Right lobe of liver (tissue), 6 donors: ENCODE measurements at regions not wholly inside any gene's neighbourhood (a gene's known extent, or its start where the extent isn't known, plus 50 kb on each side); places are given as distances from the start of the nearest gene placed in this dataset.
"Not testable (repeated sequence)": the region's sequence is repeated elsewhere in the genome, so short reads cannot be mapped to it uniquely, and the experiment has no call there.

Experiments used
- ATAC-seq, 4 donors: fragments of 200-7000 bp; cut with Tn5 transposase; one replicate each; pipeline ENCODE4 v1.9.1; 2020; ENCODE audit warnings: mild to moderate bottlenecking in 4 of 4, moderate library complexity in 4 of 4
- DNase-seq, 3 donors: peaks; one replicate each; pipeline ENCODE4 v3.0.0-alpha.2; 2020
- H3K27ac ChIP-seq, 3 donors: fragments of 200-600 bp; one replicate each; pipeline ENCODE4 v1.8.0; 2022
- H3K27me3 ChIP-seq, 2 donors: fragments of 200-600 bp; one replicate each; pipeline ENCODE4 v1.8.0; 2022
- H3K36me3 ChIP-seq, 4 donors: fragments of 200-600 bp; sonication (generic) in 1 of 4; one replicate each; pipeline versions ENCODE4 v1.5.1 to v1.8.0; 2017 to 2022; ENCODE audit warnings: control low read depth in 1 of 4
- H3K4me1 ChIP-seq, 4 donors: fragments of 200-600 bp; sonication (generic) in 1 of 4; one replicate each; pipeline versions ENCODE4 v1.5.1 to v1.8.0; 2017 to 2022; ENCODE audit warnings: control low read depth in 1 of 4
- H3K4me3 ChIP-seq, 3 donors: fragments of 200-600 bp; one replicate each; pipeline ENCODE4 v1.8.0; 2022
- H3K9me3 ChIP-seq, 4 donors: fragments of 200-600 bp; sonication (generic) in 1 of 4; one replicate each; pipeline versions ENCODE4 v1.5.1 to v1.8.0; 2017 to 2022; ENCODE audit warnings: control low read depth in 1 of 4
- POLR2A ChIP-seq: fragments of 450-650 bp; IDR thresholded peaks from one replicate; pipeline ENCODE4 v1.6.1; 2017; ENCODE audit warnings: antibody characterized with exemption, mild to moderate bottlenecking
- WGBS: methylation state at CpG from one replicate; pipeline ENCODE4 v1.1.6; 2018; ENCODE audit warnings: low coverage, low lambda C conversion rate; ENCODE audit not compliant: insufficient coverage; ENCODE audit errors: missing lambda C conversion rate; 5-methylcytosine and 5-hydroxymethylcytosine counted together
- intact Hi-C, 2 donors: fragments of 100-400 bp; cut with DNase I; formaldehyde crosslinking; loops; one replicate each; pipeline versions ENCODE4 v1.11.2 to v1.14.1; 2022
- TF ChIP-seq, protein P1 (sequence below), 4 donors: fragments of 200-600 bp in 3 of 4; fragments of 450-650 bp in 1 of 4; IDR thresholded peaks; one replicate each; pipeline versions ENCODE4 v1.5.1 to v1.8.0; 2016 to 2022; ENCODE audit warnings: antibody characterized with exemption in 4 of 4, mild to moderate bottlenecking in 2 of 4
- donor health status: DM: no; HTN: yes; CAD: no.
- donor health status: DM: no; HTN: no; CAD: no.
- donor health status: DM: no; HTN: no; CAD: no.
- donor health status: DM: no; HTN: yes; CAD: no.
- donor health status: DM: no; HTN: yes; CAD: no.

- DNase-seq = no peak
- H3K4me1 ChIP-seq = peaks cover 0 to 12% (median 0%) of the 10 kb centered on the region in 4 donors
- no peak overlapping the region for H3K27ac ChIP-seq
- TF ChIP-seq, protein P1, sequence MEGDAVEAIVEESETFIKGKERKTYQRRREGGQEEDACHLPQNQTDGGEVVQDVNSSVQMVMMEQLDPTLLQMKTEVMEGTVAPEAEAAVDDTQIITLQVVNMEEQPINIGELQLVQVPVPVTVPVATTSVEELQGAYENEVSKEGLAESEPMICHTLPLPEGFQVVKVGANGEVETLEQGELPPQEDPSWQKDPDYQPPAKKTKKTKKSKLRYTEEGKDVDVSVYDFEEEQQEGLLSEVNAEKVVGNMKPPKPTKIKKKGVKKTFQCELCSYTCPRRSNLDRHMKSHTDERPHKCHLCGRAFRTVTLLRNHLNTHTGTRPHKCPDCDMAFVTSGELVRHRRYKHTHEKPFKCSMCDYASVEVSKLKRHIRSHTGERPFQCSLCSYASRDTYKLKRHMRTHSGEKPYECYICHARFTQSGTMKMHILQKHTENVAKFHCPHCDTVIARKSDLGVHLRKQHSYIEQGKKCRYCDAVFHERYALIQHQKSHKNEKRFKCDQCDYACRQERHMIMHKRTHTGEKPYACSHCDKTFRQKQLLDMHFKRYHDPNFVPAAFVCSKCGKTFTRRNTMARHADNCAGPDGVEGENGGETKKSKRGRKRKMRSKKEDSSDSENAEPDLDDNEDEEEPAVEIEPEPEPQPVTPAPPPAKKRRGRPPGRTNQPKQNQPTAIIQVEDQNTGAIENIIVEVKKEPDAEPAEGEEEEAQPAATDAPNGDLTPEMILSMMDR (IDR thresholded peaks at IDR 0.05) = no peak
- no peak for TF ChIP-seq POLR2A
- intact Hi-C loops = no loop called here
- H3K4me3 ChIP-seq = no peak overlapping the region
- no peaks in the 10 kb centered on the region for H3K36me3 ChIP-seq
- no peaks in the 10 kb centered on the region for H3K27me3 ChIP-seq
- H3K9me3 ChIP-seq = no peaks in the 10 kb centered on the region
- no peak for ATAC-seq
- WGBS = 41% methylated on average over 4 of the region's 4 CpGs
Observed at GRCh38 chr1:177869586-177869985, 100.3 kb downstream of the SEC16B start.

- H3K36me3 ChIP-seq, H3K27ac ChIP-seq, H3K27me3 ChIP-seq, H3K4me3 ChIP-seq, DNase-seq, intact Hi-C loops, H3K9me3 ChIP-seq, ATAC-seq: not testable (repeated sequence)
- H3K4me1 ChIP-seq = peaks cover 0 to 12% (median 0%) of the 10 kb centered on the region in 4 donors
Observed at GRCh38 chr1:177869011-177869410, 100.8 kb downstream of the SEC16B start.

DNA sequence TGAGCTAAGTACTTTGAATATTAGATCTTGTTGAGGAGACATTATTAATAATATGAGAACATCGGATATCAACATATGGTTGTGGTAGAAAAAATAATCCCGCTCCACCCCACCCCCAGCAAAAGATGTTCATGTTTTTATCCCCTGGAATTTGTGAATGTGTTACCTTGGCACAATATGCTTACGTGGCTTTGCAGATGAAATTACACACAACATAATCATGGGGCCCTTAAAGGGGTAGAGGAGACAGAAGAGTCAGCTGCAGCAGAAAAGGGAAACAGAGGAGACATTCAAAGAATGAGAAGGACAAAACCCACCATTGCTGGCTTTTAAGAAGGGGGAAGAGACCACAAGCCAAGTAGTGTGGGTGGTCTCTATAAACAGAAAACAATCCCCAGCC is 104.1 kb downstream of the SEC16B start:
- no peaks in the 10 kb centered on the region for H3K36me3 ChIP-seq
- ATAC-seq (no peak), DNase-seq (no peak)
- no peak overlapping the region for H3K4me3 ChIP-seq
- H3K4me1 ChIP-seq = no peaks in the 10 kb centered on the region
- H3K27ac ChIP-seq = no peak overlapping the region
- no peaks in the 10 kb centered on the region for H3K27me3 ChIP-seq
- WGBS = 89% methylated on average over 3 of the region's 3 CpGs
- no peaks in the 10 kb centered on the region for H3K9me3 ChIP-seq
- intact Hi-C loops = no loop called here
- TF ChIP-seq, protein P1 (IDR thresholded peaks at IDR 0.05) = no peak
- TF ChIP-seq POLR2A = no peak

DNA sequence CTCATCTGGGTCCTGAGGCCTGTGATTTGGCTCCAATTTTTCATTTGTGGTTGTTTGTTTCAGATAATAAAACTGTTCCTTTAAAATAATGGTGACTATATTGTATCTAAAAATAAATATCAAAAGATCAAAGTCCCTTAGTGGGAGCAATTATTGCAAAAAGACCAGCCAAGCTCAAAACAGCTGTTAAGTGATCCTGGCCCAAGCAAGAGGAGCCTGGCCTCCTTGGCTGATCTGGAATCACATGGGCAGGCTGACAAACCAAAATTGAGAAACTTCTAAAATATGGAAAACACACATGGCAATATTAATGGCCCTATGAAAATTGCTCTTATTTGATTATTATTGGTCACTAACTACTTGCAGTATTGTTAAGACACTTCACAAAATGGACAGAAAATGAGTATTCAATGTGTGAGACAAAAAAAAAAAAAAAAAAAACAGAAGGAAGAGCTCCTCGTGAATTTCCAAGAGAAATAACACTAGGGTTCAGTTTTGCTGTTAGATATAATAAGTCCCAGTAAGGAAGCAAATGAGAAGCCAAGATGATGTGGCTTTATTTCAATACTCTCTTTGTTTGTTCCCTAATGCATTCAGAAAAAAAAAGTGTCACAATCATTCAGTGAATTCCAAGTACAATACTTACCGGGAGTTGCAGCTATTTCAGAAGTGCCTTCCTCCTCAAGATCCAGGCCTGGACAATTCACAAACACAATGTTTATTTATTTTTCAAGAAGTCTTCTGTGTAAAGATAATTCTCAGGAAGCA is 105.1 kb downstream of the SEC16B start:
- intact Hi-C loops = no loop called here
- ATAC-seq (no peak), DNase-seq (no peak)
- TF ChIP-seq POLR2A = no peak
- TF ChIP-seq, protein P1 (IDR thresholded peaks at IDR 0.05) = no peak
- no peaks in the 10 kb centered on the region for H3K36me3 ChIP-seq
- no peak overlapping the region for H3K27ac ChIP-seq
- whole genome bisulfite sequencing = 36% methylated on average over 2 of the region's 2 CpGs
- H3K4me1 ChIP-seq = no peaks in the 10 kb centered on the region
- no peaks in the 10 kb centered on the region for H3K9me3 ChIP-seq
- H3K4me3 ChIP-seq = no peak overlapping the region
- H3K27me3 ChIP-seq = no peaks in the 10 kb centered on the region

GRCh38 chr1:177863796-177864195 is 106.1 kb downstream of the SEC16B start:
- Histone ChIP-seq H3K4me3 (no peak overlapping the region), H3K36me3 (no peaks in the 10 kb centered on the region), H3K4me1 (no peaks in the 10 kb centered on the region), H3K9me3 (no peaks in the 10 kb centered on the region), H3K27me3 (no peaks in the 10 kb centered on the region), H3K27ac (no peak overlapping the region)
- ATAC-seq (no peak), DNase-seq (no peak)
- TF ChIP-seq, protein P1 (IDR thresholded peaks at IDR 0.05) = no peak
- no peak for TF ChIP-seq POLR2A
- WGBS = 90% methylated on average over 3 of the region's 4 CpGs
- intact Hi-C loops = no loop called here
